GM18517 (cell line): ENCODE measurements at regions not wholly inside any gene's neighbourhood (a gene's known extent, or its start where the extent isn't known, plus 50 kb on each side); places are given as distances from the start of the nearest gene placed in this dataset.
"Not testable (repeated sequence)": the region's sequence is repeated elsewhere in the genome, so short reads cannot be mapped to it uniquely, and the experiment has no call there.

ENCODE experiments used
- ATAC-seq: cut with Tn5 transposase; IDR thresholded peaks from one replicate; pipeline ENCODE4 v1.9.1; 2021; ENCODE audit warnings: mild to moderate bottlenecking, moderate library complexity; ENCODE audit not compliant: unreplicated experiment

DNA sequence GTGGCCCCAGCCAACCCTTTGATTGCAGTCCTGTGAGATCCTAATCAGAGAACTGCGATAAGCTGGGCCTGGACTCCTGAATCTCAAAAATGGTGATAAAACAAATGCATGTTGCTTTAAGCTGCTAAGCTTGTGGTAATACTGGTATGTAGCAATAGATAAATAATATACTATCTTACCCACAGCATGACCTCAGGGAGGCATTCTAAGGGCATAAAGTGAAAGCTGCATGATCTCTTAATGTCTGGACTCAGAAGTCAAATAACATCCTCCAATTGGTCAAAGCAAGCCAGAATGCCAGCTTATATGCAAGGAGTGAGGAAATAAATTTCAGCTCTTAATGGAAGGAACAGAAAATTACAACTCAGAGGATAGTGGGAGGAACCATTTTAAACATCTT is 246.1 kb downstream of the FSIP2 start:
- ATAC-seq = no peak

DNA sequence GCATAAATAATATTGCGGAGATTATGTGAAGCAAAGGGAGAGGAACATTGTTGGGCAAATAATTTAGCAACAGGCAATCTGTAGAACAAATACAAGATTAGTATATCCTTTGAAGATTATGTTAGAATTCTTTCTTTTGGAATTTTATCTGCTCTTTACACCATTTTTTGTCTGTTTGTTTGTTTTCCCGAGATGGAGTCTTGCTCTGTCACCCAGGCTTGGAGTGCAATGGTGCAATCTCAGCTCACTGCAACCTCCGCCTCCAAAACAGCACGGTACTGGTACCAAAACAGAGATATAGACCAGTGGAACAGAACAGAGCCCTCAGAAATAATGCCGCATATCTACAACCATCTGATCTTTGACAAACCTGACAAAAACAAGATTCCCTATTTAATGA is 250.3 kb downstream of the FSIP2 start:
- not testable (repeated sequence) for ATAC-seq

DNA sequence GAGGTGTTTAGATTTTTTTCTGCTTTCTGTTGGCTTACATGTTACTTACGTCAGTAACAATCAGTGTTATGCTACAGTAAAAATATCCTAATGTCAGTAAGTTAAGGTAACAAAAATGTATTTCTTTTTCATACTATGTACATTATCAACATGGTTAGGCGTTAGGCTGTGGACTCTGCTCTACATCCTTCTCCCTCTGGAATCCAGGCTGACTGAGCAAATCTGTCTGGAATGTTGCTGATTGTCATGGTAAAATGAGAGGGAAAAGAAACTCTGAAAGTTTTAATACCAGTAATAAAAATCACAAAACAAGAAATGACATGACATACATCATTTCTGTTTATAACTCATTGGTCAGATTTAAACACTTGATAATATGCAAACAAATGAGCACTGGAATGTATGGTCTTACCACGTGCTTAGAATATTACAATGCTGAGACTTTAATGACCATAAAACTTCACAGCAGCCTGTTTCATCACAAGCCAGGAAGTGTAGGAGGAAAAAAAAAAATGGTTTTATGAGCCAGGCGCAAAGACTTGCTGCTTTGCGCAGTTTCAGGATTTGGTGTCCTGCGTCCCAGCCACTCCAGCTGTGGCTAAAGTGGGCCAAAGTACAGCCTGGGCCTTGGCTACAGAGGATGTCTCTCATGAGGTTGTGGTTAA is 252.4 kb downstream of the FSIP2 start:
- ATAC-seq = no peak

DNA sequence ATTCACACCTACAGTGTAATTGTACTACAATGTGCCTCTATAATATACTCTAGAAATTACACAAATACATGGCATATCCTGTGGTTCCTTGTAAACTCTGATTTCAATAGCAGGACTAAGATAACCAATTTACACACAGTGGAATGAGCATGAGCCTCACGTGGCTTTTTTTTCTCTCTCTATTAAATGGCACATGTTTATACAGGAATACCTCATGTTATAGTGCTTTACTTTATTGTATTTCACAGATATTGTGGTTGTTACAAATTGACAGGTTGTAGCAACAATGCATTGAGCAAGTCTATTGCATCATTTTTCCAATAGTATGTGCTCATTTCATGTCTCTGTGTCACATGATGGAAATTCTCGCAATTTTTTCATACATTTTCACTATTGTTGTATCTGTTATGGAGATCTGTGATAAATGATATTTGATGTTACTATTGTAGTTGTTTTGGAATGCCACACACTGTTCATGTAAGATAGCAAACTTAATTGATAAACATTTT is 260.0 kb downstream of the FSIP2 start:
- ATAC-seq = no peak

DNA sequence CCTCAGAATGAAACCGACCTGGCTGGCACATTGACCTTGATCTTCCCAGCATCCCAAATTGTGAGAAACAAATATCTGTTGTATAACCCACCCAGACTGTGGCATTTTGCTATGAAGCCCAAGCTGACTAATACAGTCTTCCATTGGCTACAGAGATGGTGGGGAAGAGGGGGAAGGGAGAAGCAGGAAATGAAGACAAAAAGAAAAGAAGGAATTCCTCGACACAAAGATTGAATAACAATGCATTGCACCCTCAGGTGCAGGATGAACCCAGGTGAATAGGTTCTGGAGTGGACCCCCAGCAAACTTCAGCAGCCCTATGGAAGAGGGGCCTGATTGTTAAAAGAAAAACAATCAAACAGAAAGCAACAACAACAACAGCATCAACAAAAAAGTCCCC is 270.7 kb downstream of the FSIP2 start:
- no peak for ATAC-seq

DNA sequence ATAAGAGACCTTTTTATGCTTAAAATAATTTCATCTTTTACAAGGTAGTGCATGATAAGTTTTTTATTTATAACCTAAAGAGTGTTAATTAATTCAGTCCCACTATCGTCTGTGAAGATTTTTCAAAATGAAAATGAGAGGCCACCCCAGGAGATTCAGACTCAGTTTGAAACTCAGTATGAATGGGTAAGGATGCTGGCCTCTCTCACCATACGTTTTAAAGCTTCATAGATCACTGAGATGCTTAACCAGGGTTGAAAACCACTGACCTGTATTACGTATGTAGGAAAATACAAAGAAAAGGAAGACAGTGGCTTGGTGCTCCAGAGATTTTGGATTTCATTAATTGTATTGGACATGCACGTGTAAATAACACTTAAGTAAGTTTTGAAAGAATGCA is 278.7 kb downstream of the FSIP2 start:
- no peak for ATAC-seq

DNA sequence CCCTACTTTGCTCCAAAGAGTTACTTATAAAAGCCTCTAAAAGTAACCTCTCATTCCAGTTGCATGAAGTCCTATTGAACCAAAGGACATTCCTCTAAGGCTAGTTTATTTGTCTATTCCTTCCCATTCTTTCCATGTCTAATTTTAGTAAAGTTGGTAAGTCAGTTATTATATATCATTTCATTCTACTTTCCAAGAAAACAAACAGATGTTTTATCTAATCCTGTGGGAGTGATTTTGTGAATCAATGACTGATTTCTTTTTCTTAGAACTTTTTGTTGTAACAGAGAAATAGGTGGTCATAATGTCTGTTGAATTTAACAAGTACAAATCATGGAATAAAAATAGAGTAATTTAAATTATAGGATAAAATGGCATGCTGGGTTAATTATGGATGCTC is 286.3 kb downstream of the FSIP2 start:
- ATAC-seq = no peak

DNA sequence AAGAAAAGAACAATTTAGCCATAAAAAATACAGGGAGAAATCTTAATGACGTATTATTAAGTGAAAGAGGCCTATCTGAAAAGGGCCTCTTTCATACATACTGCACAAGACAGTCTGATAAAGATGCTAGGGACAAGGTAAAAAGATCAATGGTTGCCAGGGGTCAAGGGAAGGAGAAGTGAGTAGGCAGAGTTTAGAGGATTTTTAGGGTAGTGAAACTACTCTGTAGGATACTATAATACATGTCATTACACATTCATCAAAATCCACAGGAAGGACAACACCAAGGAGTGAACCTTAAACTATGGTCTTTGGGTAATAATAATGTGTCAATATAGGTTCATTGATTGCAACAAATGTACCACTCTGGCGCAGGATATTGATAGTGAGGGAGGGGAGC is 289.3 kb downstream of the FSIP2 start:
- ATAC-seq = no peak

DNA sequence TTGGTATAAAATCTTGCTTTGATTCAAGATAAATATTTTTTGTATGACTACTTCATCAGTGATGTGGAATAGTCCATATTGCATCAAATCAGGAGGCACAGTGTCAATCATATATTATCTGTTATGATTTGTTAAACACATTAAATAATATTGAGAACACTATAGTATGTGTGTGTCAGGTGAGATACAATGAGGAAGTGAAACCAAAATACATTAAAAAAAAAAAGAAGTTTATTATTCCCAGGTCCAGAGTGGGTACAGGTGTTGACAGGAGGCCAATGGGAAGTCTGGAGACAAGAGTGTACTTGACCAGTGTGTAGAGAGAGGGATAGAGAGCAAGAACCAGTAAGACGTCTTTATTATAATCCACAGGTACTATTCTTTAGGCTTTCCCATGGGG is 292.6 kb downstream of the FSIP2 start:
- peak; percentile 54 for ATAC-seq

DNA sequence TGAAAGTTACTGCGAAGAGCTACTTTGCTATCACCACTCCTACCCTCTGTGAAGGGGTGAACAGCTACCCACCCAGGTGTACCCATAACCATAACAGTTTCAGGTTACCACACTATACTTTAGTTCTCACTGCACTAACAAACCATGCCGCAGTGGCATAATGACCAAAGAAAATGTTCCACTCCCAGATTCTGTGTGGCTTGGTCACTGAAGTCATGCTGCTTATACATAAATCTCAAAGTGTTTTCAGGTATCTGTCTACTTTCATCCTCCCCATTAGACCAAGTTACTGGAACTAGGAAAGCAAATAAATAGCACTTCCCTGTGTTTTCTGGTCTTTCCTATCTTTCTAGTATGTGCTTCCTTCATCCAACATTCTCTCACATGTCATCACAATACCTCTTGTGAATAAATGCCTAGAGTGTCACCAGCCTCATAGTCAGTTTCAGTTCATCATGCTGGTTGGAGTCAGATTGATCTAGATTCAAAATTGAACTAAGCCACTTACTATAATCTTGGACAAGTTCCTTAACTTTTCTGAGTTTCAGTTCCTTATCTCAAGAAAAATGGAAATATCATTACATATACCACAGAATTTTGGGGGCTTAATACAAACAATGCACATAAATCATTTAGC is 293.6 kb downstream of the FSIP2 start:
- no peak for ATAC-seq

DNA sequence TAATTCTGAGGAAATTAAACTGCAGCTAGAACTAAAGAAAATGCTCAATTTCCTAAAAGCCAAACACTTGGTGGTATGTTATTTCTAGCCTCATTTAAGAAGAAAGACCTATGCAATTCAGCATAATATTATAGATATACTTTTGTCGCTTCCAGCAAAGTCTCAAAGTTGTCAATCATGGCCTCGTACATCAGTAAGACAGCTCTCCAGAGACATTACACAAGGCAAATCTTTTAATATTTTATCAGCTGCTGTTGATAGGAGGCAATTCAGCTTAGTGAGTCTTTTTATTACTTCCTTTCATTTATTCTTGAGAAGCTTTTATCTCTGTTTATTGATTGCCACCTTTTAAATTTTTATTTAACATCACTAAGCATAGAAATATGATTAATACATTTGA is 294.3 kb downstream of the FSIP2 start:
- no peak for ATAC-seq

DNA sequence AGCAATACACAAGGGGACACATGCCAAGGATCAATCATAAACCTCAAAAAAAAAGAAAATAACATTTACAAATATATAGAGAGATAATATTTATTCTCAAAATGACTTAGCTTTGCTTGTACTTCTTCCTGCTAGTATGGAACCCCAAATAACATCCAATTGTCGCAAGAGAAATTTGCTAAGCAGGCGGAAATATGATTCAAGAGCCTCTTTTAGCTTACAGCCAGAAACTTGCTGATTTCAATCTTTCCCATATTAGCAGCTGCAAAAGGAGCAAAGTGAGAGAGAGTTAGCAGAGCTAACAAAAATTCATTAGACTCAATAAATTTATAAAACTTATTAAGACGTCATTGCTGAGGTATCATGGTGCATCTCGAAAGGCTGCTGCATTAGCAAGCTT is 294.9 kb downstream of the FSIP2 start:
- ATAC-seq = no peak

DNA sequence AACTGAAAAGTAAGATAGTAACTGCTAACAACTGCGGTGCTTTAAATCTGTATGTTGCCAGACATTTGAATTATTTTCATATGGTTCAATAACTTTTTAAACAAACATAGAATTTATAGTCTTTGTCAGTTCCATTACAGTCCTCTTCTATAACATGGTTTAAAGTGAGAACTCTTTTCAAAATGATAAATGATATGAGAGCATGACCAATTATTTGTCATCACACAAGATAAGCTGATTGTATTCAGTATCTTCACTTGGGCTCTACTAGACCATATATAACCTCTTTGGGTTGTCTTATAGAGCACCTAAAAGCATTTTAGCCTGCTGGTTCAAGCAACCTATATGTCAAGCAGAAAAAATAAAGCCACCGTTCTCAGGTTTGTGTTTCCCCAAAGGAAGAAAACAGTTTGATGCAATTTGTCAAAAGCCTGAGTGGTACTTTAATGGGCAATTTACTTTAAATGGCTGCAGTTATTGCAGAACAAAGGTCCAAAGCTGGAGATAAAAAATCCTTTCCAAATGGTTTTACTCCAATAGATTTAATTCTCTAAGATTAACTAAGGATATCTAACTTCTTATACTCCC is 298.4 kb downstream of the FSIP2 start:
- ATAC-seq = no peak

DNA sequence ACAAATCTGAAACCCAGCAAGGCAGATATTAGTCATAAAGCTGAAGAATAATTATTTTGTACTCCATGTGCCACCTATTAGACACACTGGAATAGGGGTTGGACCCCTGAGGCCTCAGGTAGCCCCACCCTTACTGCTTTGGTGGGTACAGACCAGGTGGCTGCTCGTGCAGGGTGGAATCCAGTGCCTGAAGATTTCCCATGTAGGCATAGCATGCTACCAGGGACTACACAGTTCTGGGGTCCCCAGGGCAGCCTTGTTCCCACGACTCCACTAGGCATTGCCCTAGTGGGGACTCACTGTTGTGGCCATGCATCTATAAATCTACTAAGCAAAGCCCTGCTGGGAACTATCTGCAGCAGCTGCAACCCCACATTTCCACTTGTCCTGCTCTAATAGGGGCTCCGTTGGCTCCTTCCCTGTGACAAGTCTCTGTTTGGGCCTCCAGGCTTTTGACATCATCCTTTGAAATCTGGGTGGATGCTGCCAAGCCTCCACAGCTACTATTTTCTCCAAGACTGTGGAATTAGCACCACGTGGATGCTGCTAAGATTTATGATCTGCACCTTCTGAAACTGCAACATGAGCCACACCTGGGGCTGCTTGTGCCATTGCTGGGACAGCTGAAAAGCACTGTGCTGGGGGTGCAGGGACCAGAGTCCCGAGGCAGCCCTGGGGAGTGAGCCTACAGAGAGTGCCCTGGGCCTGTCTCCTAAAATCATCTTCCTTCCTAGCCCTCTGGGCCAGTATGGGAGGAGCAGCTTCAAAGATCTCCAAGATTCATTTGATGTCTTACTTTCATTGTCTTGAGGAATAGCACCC is 303.8 kb downstream of the FSIP2 start:
- ATAC-seq = no peak

DNA sequence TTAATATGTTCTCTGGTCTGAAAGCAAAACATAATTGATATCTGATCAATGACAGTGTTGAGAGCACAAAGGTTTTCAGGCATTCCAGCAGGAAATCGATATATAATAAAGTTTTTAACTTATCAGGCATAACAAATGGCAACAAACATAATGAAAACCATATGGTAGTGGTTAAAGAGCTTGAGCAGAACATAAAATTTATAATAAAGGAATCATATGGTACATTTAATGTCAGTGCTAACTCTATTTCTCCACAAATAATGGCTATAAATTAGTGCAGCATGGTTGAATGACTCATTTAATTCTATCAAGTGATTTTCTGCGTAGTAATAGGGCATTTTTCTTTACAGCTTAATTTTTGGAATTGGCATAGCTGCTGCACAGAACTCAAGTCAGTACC is 306.2 kb downstream of the FSIP2 start:
- ATAC-seq = no peak

DNA sequence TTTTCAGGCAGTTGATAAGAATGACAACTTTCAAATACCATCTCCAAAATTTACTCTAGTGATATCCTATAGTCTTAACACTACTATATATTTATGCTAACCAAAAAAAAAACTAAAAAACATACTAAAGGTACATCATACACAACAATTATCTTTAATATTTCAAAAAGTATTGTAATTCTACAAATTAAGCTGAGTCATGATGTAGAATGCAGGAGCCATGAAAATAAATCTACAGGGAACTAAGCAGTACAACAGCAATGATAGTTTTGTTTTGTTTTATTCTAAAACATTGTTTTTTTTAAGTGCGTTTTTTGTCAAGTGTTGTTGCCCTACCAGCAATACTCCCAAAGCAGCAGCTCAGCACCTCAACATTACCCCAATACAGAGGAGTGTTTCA is 314.3 kb downstream of the FSIP2 start:
- no peak for ATAC-seq

DNA sequence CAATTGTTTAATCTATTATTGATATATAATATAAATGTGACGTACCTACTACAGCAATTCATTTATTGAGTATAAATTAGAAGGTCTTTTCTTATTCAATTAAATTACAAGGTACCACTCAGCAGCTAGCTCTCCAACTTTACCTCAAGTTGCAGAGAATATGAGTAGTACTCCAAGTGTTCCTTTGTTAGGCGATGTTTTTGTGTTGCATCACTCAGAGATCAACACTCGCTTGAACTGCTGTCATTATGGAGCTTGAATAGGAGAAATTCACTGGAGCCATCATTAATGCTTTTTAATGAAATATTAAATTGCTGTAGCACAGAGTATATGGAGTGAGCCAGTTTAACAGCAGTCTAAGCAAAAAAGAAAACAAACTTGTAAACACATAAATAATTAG is 320.0 kb downstream of the FSIP2 start:
- no peak for ATAC-seq

DNA sequence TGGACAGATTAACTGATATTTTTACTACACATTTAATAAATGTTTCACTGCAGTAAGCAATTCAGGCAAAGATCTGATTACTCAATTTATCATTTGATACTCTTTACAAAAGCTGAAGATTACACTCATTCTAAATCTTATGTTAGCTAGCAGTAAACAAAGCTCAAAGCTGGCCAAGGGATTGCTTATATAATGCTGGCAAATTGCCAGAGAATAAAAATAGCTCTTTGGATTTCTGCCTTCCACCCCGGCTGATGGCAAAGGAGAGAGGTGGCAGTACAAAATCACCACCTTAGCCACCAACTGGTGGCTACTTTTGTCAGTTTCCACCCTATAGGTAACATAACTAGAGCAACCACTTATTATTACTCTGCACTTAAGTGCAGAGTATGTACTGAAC is 320.5 kb downstream of the FSIP2 start:
- no peak for ATAC-seq

DNA sequence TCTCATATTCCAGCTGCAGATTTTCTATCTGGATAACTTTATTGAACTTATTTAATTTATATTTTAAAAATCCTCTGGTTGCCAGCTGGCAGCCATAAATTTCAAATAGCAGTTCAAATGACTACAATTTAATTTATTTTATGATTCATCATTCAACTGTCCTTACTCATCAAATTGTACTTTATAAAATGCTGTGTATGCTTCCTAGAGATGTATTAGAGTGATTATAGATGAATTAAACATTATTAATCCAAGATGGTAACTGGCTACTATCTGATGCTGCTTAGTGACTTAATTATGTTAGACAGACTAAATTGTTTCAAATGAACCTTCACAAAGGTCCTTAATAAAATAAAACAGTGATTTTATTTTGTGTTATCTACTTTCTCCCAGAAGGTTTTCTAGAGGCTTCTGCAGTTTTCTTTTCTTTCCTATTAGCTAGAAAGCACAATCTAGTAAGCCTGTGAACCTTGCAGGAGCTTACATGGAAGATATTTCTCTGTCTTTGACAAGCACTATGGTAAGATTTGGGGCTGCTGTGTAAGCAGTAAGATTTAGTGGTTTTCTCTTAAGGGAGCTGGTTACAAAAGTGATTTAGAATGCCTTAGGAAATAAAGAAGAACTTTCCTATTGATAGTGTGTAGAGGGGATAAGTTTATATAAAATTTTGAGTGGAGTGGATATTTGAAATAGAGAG is 322.3 kb downstream of the FSIP2 start:
- no peak for ATAC-seq

DNA sequence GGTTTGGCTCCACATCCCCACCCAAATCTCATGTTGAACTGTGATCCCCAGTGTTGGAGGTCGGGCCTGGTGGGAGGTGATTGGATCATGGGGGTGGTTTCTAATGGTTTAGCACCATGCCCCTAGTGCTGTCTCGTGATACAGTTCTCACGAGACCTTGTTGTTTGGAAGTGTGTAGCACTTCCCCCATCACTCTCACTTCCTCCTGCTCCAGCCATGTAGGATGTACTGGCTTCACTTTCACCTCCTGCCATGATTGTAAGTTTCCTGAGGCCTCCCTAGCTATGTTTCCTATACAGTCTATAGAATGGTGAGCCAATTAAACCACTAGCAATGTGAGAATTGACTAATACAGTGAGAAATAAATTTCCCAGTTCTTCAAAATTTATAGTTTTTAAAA is 325.9 kb downstream of the FSIP2 start:
- no peak for ATAC-seq

DNA sequence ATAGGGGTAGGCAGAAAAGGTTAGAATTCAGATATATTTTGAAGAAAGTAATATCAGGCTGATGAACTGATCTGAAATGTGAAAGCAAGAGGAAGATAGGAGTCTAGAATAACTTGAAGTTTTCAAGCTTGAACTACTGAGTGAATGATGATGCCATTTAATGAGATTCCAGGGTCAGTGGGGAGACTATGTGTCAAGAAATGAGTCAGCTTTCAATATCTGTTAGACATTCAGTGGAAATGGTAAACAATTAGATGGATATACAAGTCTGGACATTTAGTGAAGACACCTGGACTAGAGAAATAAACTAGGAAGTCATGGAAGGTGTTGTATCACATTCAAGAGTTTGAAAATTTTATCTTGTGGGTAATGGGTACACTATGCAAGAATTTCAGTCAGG is 326.9 kb downstream of the FSIP2 start:
- ATAC-seq = no peak
